NCI-H2081 treated with DMSO at 0.1 percent for 48 hours (cell line): ENCODE measurements at regions not wholly inside any gene's neighbourhood (a gene's known extent, or its start where the extent isn't known, plus 50 kb on each side); places are given as distances from the start of the nearest gene placed in this dataset.

Experiments
- DNase-seq: peaks from one replicate; lab custom pipeline; 2025; lab: John Stamatoyannopoulos, UW

DNA sequence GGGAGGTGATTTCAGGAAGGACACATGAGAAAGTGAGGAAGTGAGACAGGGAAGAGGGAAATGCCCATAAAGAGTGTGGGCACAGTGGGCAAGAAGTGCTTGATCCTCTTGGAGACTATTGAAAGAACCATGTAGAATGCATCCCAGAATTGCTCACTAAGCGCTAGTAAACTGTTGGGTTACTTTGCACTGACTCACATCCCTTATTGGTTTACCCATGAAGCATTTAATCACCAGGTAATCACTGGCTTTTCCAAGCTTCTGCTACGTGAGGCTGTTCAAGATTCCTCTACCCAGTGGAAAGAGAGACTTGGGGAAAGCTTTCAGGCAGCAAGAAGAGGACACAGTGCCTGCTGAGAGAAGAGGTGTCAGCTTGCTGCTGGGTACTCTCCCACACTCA is 410.0 kb upstream of the JAG1 start:
- no peak for DNase-seq

DNA sequence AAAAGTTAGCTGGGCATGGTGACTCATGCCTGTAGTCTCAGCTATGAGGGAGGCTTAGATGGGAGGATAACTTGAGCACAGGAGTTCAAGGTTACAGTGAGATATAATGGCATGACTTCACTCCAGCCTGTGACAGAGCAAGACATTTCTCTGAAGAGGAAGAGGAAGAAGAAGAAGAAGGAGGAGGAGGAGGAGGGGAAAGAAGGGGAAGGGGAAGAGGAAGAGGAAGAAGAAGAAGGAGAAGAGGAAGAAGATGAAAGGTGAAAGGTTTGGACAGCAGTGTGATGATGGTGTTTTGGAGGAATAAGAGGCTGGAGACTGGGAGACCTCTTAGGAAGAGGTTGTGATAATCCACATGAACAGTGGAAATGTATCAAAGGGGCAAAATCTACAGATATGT is 410.7 kb upstream of the JAG1 start:
- DNase-seq, result no peak

DNA sequence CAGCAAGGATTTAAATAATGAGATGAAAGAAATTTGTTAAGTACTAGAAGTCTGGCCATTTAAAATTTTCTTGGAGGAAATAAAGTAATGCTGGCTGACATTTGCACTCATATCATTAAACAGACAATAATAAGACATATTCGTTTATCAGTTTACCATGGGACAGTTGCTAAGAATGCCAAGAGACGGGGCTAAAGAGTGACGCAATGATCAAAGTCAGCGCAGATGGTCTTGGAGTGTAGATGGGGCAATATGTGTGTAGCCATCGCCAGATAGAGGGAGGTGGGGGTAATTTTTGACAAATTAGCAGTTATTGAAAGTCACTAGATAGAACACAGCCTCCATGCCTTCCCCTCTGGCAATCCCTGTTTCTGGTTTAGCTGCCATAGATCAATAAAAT is 413.2 kb upstream of the JAG1 start:
- DNase-seq, result no peak

DNA sequence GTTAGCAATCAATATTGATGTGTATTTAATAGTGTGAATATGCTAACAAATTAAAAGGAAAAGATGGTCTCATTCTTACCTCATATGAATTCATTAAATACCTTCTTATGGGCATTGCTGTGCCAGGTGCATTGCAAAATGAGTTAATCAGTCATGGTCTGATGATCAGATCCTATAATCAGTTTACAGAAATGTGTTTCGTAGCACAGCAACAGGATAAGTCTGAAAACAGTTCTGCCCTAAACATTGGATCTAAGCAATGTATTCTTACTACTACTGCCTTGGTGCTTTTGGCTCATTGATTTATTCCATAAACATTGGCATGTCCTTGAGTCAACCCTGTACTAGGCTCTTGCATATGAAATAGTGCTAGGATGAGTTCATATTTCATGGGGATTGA is 417.0 kb upstream of the JAG1 start:
- no peak for DNase-seq

DNA sequence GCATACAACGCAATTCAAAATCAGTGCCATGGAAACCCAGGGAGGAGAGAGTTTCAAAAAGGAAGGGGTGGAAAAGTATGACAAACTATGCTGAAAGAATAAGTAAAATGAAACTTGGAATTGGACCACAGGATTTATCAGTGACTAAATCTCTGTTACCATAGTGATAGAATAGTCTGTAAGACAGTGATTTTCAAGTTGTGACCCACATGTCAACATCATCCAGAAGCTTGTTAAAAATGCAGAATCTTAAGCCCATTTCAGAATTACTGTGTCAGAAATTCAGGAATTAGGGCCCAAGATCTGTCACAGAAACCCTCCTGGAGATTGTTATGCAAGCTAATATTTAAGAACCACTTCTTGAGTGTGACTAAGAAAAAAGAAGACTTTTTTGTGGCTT is 417.7 kb upstream of the JAG1 start:
- no peak for DNase-seq

DNA sequence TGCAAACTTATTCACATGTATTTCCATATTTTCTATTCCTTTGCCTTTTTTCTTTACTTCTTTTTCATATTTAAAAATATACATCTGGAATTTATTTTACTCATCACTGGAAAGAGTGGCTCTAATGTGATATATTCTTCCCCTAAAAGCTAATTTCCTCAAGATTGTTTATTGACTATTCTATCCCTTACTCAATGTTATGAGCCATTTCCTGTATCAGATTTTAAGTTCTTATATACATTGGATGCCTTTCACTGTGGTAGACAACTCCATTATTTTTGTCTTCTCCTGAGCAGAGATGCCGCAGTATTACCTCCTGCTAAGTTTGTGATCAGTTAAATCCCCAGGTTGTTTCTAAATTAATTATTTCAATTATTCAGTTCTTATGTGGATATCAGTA is 418.4 kb upstream of the JAG1 start:
- DNase-seq, result no peak

DNA sequence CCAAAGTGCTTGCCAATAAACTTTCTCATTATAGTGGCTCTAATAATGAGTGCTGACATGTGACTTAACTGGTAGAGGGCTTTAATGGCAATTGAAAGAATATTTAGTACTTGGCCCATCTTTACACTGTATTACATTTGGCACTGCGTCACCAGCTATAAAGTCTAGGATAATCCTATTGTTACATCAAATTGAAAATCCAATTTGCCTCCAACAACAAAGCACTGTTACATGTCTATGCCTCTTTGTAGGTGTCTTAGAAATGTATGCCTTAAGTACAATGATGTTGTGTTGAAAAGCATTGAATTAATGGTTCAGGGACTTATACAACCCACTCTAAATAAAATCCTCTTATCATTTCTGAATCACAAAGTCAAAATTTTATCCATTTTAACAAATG is 420.4 kb upstream of the JAG1 start:
- DNase-seq, result no peak

DNA sequence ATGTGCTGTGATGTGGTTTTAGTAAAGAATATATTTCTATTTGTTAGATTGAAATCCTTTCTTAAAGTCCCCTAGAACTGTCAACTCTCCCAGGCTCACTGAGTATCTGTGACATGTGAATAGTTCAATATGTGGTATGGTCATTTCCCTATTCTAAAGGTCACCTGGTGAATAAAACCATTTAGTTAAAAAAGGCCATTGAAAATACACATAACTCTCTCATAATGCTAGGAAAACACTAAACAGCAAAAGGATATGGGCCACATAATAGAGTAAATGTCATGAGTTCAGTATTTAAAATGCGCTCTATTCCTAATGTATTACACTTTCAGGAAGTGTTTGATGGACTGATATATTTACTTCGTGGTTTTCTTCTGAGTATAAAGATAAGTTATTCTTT is 420.9 kb upstream of the JAG1 start:
- DNase-seq, result no peak

DNA sequence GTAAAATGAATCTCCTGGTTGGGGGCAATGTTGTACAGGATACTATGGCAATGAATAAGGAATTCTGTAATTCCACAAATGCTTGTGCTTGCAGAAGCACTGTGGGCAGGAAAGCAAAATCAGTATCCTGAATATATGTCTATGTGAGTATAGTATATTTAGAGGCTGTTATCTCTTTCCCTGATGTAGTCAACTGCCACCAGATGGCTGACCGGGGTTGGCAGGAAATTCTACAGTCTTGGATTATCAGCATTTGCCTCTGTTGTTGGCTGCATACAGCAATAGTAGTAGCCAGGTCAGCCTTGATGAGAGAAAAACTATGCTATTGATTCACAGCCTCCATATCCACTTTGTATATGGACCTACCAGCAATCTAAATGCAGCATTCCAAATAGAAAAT is 425.1 kb upstream of the JAG1 start:
- DNase-seq, result no peak

DNA sequence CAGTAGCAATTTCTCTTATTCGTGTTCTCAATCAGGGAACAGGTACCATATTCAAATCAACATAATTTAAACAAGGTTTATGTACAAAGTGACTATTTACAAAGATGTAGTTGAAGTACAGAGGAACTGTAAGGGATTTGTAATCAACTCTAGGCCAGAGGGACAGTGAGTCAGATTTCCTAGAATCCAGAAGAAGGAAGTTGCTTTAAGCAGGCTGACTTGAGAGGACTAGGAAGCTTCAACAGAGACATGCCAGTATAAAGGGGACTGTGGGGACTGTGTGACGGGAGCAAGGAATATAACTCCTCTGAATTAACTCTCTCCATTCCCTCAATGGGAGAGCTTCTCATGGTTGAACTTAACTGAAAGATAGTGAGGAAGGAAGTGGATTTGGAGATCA is 427.4 kb upstream of the JAG1 start:
- DNase-seq, result no peak

DNA sequence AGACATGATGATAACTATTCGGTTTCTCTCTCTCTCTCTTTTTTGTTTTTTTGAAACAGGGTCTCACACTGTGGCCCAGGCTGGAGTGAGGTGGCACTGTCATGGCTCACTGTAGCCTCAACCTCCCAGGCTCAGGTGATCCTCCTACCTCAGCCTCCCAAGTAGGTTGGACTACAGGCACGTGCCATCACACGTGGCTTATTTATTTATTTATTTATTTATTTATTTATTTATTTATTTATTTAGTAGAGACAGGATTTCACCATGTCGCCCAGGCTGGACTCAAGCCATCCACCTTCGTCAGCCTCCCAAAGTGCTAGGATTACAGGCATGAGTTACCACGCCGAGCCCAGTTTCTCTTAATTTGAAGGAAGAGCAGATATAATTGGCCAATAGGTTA is 427.9 kb upstream of the JAG1 start:
- no peak for DNase-seq

DNA sequence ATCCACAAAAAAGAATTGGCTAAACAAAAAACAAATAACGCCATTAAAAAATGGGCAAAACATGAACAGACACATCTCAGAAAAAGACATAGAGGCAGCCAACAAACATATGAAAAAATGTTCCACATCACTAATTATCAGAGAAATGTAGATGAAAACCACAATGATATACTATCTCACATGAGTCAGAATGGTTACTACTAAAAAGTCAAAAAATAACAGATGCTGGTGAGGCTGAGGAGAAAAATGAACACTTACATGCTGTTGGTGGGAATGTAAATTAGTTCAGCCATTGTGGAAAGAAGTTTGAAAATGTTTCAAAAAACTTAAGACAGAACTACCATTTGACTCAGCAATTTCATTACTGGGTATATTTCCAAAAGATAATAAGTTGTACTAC is 430.1 kb upstream of the JAG1 start:
- DNase-seq, result no peak

DNA sequence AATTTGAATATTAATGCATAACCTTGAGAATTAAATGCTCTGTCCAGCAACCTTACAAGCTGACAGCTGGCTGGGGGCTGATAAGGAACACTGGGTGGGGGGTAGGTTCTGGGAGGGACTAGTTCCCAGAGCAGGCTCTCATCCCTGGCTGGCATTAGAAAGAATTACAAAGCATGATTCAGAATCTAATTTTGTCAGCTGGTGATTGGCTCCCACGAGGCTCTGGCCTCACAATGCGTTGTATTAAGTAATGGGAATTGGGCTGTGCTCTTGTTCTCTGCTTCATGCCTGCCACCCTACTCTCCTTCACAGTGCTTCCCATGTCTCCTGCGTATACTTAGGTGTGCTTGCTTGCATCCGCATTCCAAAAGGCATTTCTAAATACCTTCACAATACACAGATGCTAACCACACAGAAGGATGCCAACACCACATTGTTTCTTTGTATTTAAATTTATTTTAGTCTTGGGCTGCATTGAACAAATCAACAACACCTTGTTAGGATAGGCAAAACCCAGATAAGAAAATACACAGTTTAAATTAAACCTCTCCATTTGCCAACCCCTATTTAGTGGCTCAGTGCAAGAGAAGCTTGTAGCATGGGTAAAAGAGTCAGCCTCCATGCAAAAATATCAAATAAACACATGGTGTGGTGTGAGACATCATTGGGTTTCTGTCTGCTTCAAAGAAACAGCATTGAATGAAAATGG is 434.5 kb upstream of the JAG1 start:
- DNase-seq, result no peak

DNA sequence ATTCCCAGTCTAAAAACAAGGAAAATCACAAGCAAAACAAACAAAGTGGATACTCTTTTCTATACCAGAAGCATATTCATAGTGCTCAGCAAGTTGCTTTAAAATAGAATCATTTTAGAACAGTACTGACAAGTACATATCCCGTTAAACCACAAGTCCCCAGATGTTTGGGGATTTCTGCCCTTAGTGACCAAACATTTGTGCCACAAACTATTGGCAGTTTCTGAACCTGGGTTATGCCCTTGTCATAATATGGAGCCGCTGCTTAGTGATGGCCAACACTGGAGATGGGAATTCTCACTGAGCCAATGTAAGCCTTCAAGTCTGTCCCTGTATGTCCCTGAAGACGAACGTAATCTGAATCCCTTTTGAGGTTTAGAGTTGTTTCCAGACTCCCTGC is 436.7 kb upstream of the JAG1 start:
- DNase-seq, result no peak

DNA sequence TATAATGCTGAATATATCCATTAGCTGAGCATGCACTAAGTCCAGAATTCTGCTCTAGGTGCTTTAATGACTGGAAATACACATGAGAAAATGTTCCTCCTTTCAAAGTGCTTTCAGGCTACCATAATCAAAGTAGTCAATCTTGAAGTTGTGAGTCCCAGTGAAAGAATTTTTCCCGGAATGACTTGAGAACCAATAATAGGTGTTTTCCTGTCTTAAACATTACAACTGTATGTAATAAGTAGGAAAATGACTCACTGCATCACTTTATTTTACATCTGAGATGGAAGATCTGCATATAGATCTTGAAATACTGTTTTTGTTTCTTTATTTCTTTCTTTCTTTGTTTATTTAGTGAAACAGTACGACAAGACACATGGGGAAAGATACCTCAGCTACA is 437.4 kb upstream of the JAG1 start:
- DNase-seq, result no peak

DNA sequence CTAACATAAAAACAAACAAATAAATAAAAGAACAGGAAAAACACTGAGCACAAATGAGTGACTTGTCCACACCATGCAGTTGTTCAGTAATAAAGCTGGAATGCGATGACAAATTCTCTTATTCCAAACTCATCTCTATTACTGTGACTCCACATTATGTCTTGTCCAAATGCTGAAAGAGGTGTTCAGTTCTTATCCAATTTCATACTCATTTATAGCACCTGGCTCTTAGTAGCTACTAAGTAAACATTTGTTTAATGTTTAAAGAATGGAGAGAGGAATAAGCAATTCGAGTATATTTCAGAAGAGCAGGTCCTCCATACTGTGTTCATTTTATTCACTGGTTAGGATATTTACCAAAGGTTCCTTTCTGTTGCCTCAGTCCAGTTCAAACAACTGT is 439.0 kb upstream of the JAG1 start:
- no peak for DNase-seq

DNA sequence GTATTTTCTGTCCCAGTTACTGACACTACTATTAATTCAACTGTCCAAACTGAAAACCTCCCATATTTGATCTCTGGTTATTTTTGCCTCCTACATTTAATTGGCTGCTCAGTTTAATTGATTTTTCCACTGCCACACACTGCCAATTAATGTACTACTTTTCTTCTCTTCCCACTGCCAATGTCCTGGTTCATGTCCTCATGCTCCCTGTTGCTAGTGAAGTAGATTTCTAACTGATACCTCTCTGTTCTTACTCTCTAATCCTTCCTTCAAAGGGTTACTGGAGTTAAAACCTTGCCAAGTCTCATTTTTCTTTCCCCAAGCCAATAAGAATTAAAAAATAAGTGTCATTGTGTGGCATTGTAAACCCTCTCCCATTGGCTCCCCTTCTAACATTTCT is 440.6 kb upstream of the JAG1 start:
- DNase-seq, result no peak

DNA sequence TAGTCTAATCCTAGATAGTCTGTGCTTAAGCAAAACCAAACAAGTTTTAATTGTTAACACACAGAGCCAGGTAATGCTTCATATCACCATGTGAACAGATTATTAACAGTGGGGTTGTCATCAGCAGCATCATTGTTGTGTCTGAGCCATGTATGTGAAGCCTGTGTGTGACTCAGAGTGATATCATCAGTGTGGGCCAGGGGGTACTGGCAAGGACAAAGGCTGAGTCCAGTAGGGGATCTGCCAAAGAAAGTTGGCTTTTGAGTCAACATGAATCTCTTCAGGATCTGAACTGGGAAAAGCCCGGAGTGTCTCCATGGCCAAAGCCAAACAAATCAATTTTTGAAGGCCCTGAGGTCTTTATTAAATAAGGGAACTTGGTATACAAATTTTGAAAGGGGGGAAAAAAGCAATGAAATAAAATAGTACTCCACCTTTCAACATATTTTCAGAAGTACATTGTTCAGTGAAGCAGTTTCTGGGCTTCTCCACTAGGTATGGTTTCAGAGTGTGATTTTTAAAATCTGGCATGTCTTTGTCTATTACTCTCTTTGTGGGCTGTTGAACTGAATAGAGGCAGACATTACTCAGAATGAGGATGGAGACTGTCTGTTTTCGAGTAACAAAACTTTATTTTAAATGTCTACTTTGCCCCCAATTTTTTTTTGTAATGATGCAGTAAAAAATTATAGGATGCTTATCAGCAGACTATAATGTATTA is 444.2 kb upstream of the JAG1 start:
- no peak for DNase-seq

DNA sequence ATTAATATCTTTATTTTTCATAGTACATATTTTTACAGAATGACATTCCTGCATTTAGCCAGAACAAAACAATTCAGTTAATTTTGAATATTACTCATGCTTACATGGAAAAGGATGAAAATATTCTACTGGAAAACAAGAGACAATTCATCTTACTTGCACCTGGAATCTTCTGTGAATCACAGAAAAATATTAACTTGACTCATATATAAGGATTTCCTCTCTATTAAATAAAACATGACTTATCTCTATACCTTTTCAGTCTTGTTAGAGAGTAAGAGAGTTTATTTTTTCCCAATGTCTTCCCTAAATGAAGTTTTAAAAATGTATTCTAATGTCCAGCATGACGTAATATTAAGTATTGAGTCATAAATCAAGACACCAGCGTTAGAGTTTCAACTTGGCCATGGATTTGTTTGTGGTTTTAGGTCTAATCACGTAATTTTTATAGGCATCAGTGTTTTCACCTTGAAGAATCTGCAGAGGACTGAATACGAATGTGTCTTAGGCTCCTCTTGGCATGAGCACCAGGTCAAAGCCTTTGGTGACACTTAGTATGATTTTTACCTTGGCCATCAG is 445.1 kb upstream of the JAG1 start:
- DNase-seq, result no peak

DNA sequence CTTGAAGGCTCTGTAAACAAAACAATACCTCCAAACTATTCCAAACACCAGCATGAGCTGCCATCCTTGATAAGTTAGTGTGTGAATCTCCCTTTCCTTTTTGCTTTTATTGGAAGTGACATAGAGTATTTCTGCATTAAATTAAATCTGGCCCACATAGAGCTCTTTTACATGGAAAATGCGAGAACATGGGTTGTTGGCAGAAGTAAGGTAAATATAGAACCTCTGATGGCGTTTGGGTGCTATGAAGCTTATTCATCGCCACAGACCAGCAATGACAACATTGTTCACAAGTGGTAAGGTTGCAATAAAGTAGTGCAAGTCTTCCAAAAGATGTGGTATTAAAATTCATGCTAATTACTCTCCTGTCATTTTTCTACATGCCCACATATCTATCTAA is 445.8 kb upstream of the JAG1 start:
- DNase-seq, result no peak

DNA sequence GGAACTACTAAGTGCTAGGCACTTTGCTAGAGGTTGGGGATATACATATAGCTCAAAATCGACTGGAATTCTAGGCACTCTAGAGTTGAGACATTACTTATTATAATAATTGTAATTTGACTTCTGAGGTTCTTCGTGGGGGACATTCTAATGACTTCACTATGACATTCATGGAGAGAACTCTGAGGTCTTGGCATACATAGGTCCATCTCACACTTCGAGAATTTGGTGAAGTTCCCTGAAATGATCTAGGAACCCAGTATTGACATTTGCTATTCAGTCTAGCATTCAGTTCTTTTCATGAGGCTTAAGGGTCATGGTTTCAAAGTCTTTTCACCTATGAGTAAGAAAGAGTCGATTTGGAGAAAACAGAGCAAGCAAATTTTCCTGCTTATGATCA is 446.6 kb upstream of the JAG1 start:
- DNase-seq, result no peak

DNA sequence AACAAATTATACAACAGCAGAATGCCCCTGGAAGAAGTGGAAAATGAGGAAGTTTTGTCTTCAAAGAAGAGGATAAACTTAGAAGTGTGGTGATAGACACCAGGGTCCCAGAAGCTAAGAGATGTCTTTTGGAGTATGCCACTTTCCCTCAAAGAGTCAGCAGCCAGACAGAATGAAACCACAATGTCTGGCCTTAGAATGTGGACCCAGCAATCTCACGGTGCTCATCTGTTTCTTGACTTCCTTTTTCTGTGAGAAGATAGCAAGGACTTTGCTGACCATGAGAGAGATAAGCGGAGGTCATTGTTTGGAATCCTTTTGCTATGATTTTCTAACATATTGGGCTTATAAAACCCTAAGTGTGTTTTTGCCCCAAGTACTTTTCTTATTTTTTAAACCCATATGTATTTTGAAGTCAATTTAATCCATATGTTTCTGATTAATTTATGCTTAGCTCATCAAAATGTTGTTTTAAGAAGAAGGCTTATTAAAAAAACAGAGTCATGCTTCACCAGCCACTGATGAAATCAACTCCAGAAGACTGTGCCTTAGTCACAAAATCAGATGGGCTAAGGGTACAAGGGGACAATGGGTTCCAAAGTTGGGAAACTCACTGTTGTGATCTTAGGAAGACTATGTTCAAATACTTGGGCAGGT is 451.2 kb upstream of the JAG1 start:
- DNase-seq, result no peak

DNA sequence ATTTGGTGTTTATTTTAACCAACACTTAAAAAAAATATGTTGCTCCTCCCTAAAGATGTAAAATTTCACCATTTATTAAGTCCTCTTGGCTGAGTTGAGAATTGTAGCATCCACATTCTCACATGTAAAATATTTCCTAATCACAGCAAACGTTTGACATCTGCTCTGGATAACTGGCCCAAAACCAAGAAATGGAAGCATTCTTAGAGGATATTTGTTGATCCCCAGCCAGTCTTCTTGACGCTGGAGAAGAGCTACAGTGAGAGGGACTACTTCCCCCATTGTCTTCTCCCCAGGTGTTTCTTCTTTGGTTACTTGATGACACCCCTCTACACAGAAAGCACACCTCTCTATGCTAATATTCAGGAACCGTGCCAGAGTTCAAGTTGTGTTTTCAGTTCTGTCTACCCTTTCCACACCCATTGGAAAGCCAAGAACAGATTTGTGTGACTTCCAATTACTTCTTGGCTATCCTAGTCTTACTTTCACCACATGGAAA is 454.5 kb upstream of the JAG1 start:
- DNase-seq, result no peak
